IMR-90 (cell line): ENCODE measurements at regions not wholly inside any gene's neighbourhood (a gene's known extent, or its start where the extent isn't known, plus 50 kb on each side); places are given as distances from the start of the nearest gene placed in this dataset.

ENCODE experiments used
- FOS ChIP-seq: fragments of 150-350 bp; IDR thresholded peaks from 2 replicates; pipeline ENCODE4 v1.6.1; 2016; ENCODE audit warnings: low read depth, low read length
- RCOR1 ChIP-seq: IDR thresholded peaks from 2 replicates; pipeline ENCODE4 v1.6.1; 2012; ENCODE audit warnings: mild to moderate bottlenecking, low read length, improper control_type of control experiment; ENCODE audit not compliant: insufficient replicate concordance
- SMC3 ChIP-seq: fragments of 150-350 bp; IDR thresholded peaks from 2 replicates; pipeline ENCODE4 v1.6.1; 2016; ENCODE audit warnings: low read depth, mild to moderate bottlenecking, antibody characterized with exemption, low read length, moderate library complexity
- TF ChIP-seq, protein P1 (sequence below): fragments of 150-350 bp; IDR thresholded peaks from 2 replicates; pipeline ENCODE4 v1.6.1; 2017; ENCODE audit warnings: mild to moderate bottlenecking, antibody characterized with exemption, low read length, low read depth

DNA sequence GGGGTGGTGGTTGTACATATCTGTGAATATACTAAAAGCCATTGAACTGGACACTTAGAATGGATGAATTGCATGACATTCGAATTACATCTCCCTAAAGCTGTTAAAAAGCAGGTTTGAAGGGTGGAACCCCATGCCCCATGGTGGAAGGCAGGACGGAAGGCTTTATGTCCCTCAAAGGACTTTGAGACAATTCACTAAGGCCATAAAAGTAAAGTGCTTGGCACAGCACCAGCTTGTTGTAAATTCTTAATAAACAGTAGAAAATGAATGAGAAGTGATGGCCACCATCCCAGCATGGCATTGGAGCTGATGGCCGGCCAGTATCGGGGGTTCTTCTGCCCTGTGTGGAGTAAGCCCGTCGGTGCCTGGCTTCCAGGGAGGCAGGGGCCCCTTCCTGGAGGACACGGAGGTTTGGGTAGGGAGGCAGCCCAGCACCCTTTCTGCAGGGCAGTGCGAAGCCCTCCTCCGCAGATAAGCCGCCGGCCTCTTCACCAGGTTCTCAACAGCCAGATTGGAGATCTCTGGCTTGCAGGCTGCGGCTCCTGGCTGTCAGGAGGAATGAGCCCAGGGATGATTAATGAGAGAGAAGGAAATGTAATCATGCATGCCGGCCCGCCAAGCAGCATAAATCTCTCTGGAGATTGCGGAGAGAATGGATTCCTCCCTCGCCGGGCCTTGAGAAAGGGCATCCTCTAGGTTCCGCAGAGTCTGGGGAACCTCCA lies 346.9 kb downstream of the FOXL1 start (continued):
- TF ChIP-seq FOS: no peak
- no peak for TF ChIP-seq SMC3
- TF ChIP-seq, protein P1, sequence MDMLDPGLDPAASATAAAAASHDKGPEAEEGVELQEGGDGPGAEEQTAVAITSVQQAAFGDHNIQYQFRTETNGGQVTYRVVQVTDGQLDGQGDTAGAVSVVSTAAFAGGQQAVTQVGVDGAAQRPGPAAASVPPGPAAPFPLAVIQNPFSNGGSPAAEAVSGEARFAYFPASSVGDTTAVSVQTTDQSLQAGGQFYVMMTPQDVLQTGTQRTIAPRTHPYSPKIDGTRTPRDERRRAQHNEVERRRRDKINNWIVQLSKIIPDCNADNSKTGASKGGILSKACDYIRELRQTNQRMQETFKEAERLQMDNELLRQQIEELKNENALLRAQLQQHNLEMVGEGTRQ: no peak
- TF ChIP-seq RCOR1: no peak
